A549 (cell line): ENCODE measurements at regions not wholly inside any gene's neighbourhood (a gene's known extent, or its start where the extent isn't known, plus 50 kb on each side); places are given as distances from the start of the nearest gene placed in this dataset.

Experiments
- CEBPB ChIP-seq, 2 experiments: fragments of >200 bp in 1 of 2; sonication (Bioruptor Twin) in 1 of 2; formaldehyde crosslinking in 1 of 2; IDR thresholded peaks; 2 replicates each; pipeline ENCODE4 v1.6.1; 2012 to 2016
- CHD4 ChIP-seq: fragments of 200-600 bp; sonication (generic); IDR thresholded peaks from 2 replicates; pipeline ENCODE4 v1.6.1; 2016; ENCODE audit warnings: antibody characterized with exemption, mild to moderate bottlenecking, borderline replicate concordance
- CTCF ChIP-seq: fragments of >200 bp; sonication (Bioruptor Twin); formaldehyde crosslinking; IDR thresholded peaks from 3 replicates; pipeline ENCODE4 v1.5.1; 2016
- HMGXB4 ChIP-seq: fragments of 250-450 bp; sonication (Bioruptor Pico); IDR thresholded peaks from 2 replicates; pipeline ENCODE4 v1.5.0; 2021; ENCODE audit warnings: mild to moderate bottlenecking, moderate library complexity, borderline replicate concordance
- KDM1A ChIP-seq: fragments of 200-600 bp; sonication (generic); IDR thresholded peaks from 2 replicates; pipeline ENCODE4 v1.6.1; 2016; ENCODE audit warnings: low read depth, mild to moderate bottlenecking
- MAX ChIP-seq: IDR thresholded peaks from 2 replicates; pipeline ENCODE4 v1.6.1; 2012
- POLR2A ChIP-seq: IDR thresholded peaks from 2 replicates; pipeline ENCODE4 v1.6.1; 2012; ENCODE audit warnings: mild to moderate bottlenecking, low read length
- RAD21 ChIP-seq, 2 experiments: fragments of >200 bp in 1 of 2; sonication (Bioruptor Twin) in 1 of 2; formaldehyde crosslinking in 1 of 2; IDR thresholded peaks in 1 of 2; conservative IDR thresholded peaks in 1 of 2; 2 replicates in 1 of 2; 3 replicates in 1 of 2; pipeline ENCODE4 v1.6.1; 2012 to 2018; ENCODE audit warnings: inconsistent platforms in 1 of 2
- RFX5 ChIP-seq: fragments of 450-650 bp; IDR thresholded peaks from 2 replicates; pipeline ENCODE4 v1.7.1; 2014; ENCODE audit warnings: antibody characterized with exemption, mild to moderate bottlenecking, moderate library complexity
- SMC3 ChIP-seq: fragments of >200 bp; sonication (Bioruptor Twin); formaldehyde crosslinking; IDR thresholded peaks from 3 replicates; pipeline ENCODE4 v1.6.1; 2018; ENCODE audit warnings: inconsistent platforms

- TF ChIP-seq SMC3, result no peak
- TF ChIP-seq CTCF, result no peak
- no peak for TF ChIP-seq KDM1A
- TF ChIP-seq RAD21 (conservative IDR thresholded peaks at IDR 0.05 in 1 of 2, IDR thresholded peaks at IDR 0.05 in 1 of 2), result no peak
- no peak for TF ChIP-seq POLR2A
- TF ChIP-seq RFX5, result no peak
- TF ChIP-seq CEBPB (IDR thresholded peaks at IDR 0.05), result no peak
- TF ChIP-seq CHD4, result no peak
- TF ChIP-seq MAX, result no peak
- no peak for TF ChIP-seq HMGXB4 (CRISPR knock-in tag)
These were observed 120.9 kb upstream of the NOCT start for GRCh38 chr4:138894709-138895108.
